DOHH2 (cell line): ENCODE measurements at regions not wholly inside any gene's neighbourhood (a gene's known extent, or its start where the extent isn't known, plus 50 kb on each side); places are given as distances from the start of the nearest gene placed in this dataset.
"Not testable (repeated sequence)": the region's sequence is repeated elsewhere in the genome, so short reads cannot be mapped to it uniquely, and the experiment has no call there.

Experiments used
- H3F3A ChIP-seq: fragments of 200-600 bp; sonication (generic), shearing (Covaris generic); 2 replicates; pipeline ENCODE4 v1.6.0; 2016; ENCODE audit warnings: antibody characterized with exemption, mild to moderate bottlenecking; ENCODE audit not compliant: control insufficient read depth, insufficient read depth
- H3K27ac ChIP-seq: fragments of 200-600 bp; sonication (generic); 2 replicates; pipeline ENCODE4 v1.5.1; 2014; ENCODE audit warnings: low read depth, mild to moderate bottlenecking, low read length, moderate library complexity
- H3K27me3 ChIP-seq: fragments of 200-600 bp; sonication (generic); 2 replicates; pipeline ENCODE4 v1.6.1; 2014; ENCODE audit warnings: mild to moderate bottlenecking, low read length, mixed read lengths; ENCODE audit not compliant: control insufficient read depth
- H3K36me3 ChIP-seq: fragments of 200-600 bp; sonication (generic); 2 replicates; pipeline ENCODE4 v1.6.1; 2014; ENCODE audit warnings: mild to moderate bottlenecking, low read length, moderate library complexity, mixed read lengths; ENCODE audit not compliant: control insufficient read depth
- H3K4me1 ChIP-seq: fragments of 200-600 bp; sonication (generic); 2 replicates; pipeline ENCODE4 v1.6.1; 2014; ENCODE audit warnings: mild to moderate bottlenecking, low read length, mixed read lengths; ENCODE audit not compliant: control insufficient read depth
- H3K4me2 ChIP-seq: fragments of 200-600 bp; sonication (generic); 2 replicates; pipeline ENCODE4 v1.6.0; 2014; ENCODE audit warnings: mild to moderate bottlenecking, low read length, moderate library complexity
- H3K4me3 ChIP-seq: fragments of 200-600 bp; sonication (generic); 2 replicates; pipeline ENCODE4 v1.5.1; 2014; ENCODE audit warnings: mild to moderate bottlenecking, low read length, mixed read lengths
- H3K79me2 ChIP-seq: fragments of 200-600 bp; sonication (generic); 2 replicates; pipeline ENCODE4 v1.6.1; 2014; ENCODE audit warnings: mild to moderate bottlenecking, low read length, mixed read lengths; ENCODE audit not compliant: control insufficient read depth
- H3K9me2 ChIP-seq: fragments of 200-600 bp; sonication (generic); replicated peaks from 2 replicates; pipeline ENCODE4 v1.6.1; 2014; ENCODE audit warnings: mild to moderate bottlenecking, low read length, mixed read lengths; ENCODE audit not compliant: control insufficient read depth
- H3K9me3 ChIP-seq: fragments of 200-600 bp; sonication (generic); 2 replicates; pipeline ENCODE4 v1.6.1; 2014; ENCODE audit warnings: antibody characterized with exemption, low read length, mixed read lengths; ENCODE audit not compliant: control insufficient read depth, insufficient read depth
- H4K20me1 ChIP-seq: fragments of 200-600 bp; sonication (generic); 2 replicates; pipeline ENCODE4 v1.6.0; 2014; ENCODE audit warnings: low read depth, mild to moderate bottlenecking, antibody characterized with exemption, low read length, moderate library complexity; ENCODE audit not compliant: control insufficient read depth, insufficient read depth
- EZH2phosphoT487 ChIP-seq: fragments of 200-600 bp; sonication (generic); IDR thresholded peaks from 2 replicates; pipeline ENCODE4 v1.6.1; 2017; ENCODE audit warnings: borderline replicate concordance, mild to moderate bottlenecking, antibody characterized with exemption, low read length, moderate library complexity, mixed read lengths
- TF ChIP-seq, protein P1 (sequence below): fragments of 200-600 bp; sonication (generic); IDR thresholded peaks from one replicate; pipeline ENCODE4 v1.5.1; 2014; ENCODE audit warnings: antibody characterized with exemption, mild to moderate bottlenecking, low read depth, low read length; ENCODE audit not compliant: poor library complexity, severe bottlenecking

DNA sequence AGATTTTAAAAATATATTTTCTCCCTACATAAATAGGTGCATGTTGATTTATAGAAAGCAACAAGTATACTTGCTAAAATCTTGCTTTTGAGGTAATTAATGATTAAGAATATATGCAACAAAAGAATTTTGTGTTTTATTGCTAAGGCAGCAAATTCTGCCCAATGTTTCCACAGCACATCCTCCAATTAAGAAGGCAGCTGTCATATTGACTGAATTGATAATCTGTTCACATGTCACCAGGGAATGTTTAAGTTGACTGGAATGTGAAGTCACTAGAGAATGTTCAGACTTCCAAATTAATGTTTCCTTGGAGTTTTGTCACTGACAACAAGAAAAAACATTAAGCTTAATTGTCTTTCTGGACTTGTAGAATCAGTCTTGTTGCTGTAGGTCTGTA, 1602.7 kb upstream of the SLC39A10 start:
- Histone ChIP-seq H4K20me1 (no peaks in the 10 kb centered on the region), H3K27ac (no peak overlapping the region), H3K9me2 (no peaks in the 10 kb centered on the region), H3K4me1 (no peaks in the 10 kb centered on the region), H3K4me3 (no peak overlapping the region), H3K9me3 (no peaks in the 10 kb centered on the region), H3K4me2 (no peak overlapping the region), H3K36me3 (no peaks in the 10 kb centered on the region), H3K27me3 (no peaks in the 10 kb centered on the region), H3K79me2 (no peaks in the 10 kb centered on the region), H3F3A (0 out of 2 replicates have a peak, but pooled peaks cover 2% of the 10 kb centered on the region)
- TF ChIP-seq EZH2phosphoT487 = no peak
- TF ChIP-seq, protein P1, sequence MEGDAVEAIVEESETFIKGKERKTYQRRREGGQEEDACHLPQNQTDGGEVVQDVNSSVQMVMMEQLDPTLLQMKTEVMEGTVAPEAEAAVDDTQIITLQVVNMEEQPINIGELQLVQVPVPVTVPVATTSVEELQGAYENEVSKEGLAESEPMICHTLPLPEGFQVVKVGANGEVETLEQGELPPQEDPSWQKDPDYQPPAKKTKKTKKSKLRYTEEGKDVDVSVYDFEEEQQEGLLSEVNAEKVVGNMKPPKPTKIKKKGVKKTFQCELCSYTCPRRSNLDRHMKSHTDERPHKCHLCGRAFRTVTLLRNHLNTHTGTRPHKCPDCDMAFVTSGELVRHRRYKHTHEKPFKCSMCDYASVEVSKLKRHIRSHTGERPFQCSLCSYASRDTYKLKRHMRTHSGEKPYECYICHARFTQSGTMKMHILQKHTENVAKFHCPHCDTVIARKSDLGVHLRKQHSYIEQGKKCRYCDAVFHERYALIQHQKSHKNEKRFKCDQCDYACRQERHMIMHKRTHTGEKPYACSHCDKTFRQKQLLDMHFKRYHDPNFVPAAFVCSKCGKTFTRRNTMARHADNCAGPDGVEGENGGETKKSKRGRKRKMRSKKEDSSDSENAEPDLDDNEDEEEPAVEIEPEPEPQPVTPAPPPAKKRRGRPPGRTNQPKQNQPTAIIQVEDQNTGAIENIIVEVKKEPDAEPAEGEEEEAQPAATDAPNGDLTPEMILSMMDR = no peak

DNA sequence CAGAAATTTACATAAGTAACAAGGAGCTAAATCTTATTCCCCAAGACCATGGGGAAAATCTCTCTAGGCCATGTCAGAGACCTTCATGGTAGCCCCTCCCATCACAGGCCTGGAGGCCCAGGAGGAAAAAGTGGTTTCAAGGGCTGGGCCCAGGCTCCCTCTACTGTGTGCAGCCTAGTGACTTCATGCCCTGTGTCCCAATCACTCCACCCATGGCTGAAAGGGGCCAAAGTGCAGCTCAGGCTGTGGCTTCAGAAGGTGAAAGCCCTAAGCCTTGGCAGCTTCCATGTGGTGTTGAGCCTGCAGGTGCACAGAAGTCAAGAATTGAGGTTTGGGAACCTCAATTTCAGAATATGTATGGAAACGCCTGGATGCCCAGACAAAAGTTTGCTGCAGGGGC, 1612.7 kb upstream of the SLC39A10 start:
- Histone ChIP-seq H3K36me3 (no peaks in the 10 kb centered on the region), H3K9me2 (no peaks in the 10 kb centered on the region), H3K4me2 (no peak overlapping the region), H3K9me3 (no peaks in the 10 kb centered on the region), H3K4me1 (no peaks in the 10 kb centered on the region), H3K4me3 (no peak overlapping the region), H3K79me2 (no peaks in the 10 kb centered on the region), H4K20me1 (no peaks in the 10 kb centered on the region), H3F3A (0 out of 2 replicates have a peak, but pooled peaks cover under 1% of the 10 kb centered on the region), H3K27ac (no peak overlapping the region), H3K27me3 (no peaks in the 10 kb centered on the region)
- TF ChIP-seq EZH2phosphoT487 = no peak
- TF ChIP-seq, protein P1 = no peak

DNA sequence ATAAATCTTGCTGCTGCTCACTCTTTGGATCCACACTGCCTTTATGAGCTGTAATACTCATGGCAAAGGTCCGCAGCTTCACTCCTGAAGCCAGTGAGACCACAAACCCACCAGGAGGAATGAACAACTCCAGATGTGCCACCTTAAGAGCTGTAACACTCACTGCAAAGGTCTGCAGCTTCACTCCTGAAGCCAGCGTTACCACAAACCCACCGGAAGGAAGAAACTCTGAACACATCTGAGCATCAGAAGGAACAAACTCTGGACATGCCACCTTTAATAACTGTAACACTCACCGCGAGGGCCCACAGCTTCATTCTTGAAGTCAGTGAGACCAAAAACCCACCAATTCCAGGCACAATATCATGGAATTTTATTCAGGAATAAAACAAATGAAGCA, 1635.9 kb upstream of the SLC39A10 start:
- H4K20me1 ChIP-seq, H3K27ac ChIP-seq, H3K9me3 ChIP-seq, H3K4me1 ChIP-seq, H3F3A ChIP-seq, H3K27me3 ChIP-seq, H3K4me3 ChIP-seq, H3K9me2 ChIP-seq, H3K36me3 ChIP-seq, H3K79me2 ChIP-seq, H3K4me2 ChIP-seq: not testable (repeated sequence)

DNA sequence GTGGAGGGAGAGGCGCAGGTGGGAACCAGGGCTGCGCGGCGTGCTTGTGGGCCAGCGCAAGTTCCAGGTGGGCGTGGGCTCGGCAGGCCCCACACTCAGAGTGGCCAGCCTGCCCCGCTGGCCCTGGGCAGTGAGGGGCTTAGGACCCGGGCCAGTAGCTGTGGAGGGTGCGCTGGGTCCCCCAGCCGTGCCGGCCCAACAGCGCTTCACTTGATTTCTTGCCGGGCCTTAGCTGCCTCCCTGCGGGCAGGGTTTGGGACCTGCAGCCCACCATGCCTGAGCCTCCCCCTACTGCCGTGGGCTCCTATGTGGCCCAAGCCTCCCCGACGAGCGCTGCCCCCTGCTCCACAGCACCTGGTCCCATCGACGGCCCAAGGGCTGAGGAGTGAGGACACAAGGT, 1636.9 kb upstream of the SLC39A10 start:
- H3F3A ChIP-seq = no peaks in the 10 kb centered on the region
- H3K36me3 ChIP-seq = no peaks in the 10 kb centered on the region
- H4K20me1 ChIP-seq = no peaks in the 10 kb centered on the region
- no peaks in the 10 kb centered on the region for H3K27me3 ChIP-seq
- TF ChIP-seq, protein P1 = no peak
- TF ChIP-seq EZH2phosphoT487 = no peak
- H3K27ac ChIP-seq = no peak overlapping the region
- no peaks in the 10 kb centered on the region for H3K9me3 ChIP-seq
- no peak overlapping the region for H3K4me2 ChIP-seq
- no peaks in the 10 kb centered on the region for H3K79me2 ChIP-seq
- no peak overlapping the region for H3K4me3 ChIP-seq
- no peaks in the 10 kb centered on the region for H3K9me2 ChIP-seq
- no peaks in the 10 kb centered on the region for H3K4me1 ChIP-seq
